WERI-Rb-1 (cell line): ENCODE measurements at regions not wholly inside any gene's neighbourhood (a gene's known extent, or its start where the extent isn't known, plus 50 kb on each side); places are given as distances from the start of the nearest gene placed in this dataset.

ENCODE experiments used
- DNase-seq: peaks from one replicate; pipeline ENCODE4 v3.0.0-alpha.2; 2020
- H3K27ac ChIP-seq: fragments of 250-450 bp; sonication (Bioruptor Pico); 2 replicates; pipeline ENCODE4 v1.5.1; 2020; ENCODE audit warnings: mild to moderate bottlenecking, moderate library complexity
- H3K27me3 ChIP-seq: fragments of 250-450 bp; sonication (Bioruptor Pico); 2 replicates; pipeline ENCODE4 v1.5.1; 2021; ENCODE audit warnings: mild to moderate bottlenecking, low read depth, moderate library complexity; ENCODE audit not compliant: insufficient read depth, severe bottlenecking
- H3K36me3 ChIP-seq: fragments of 250-450 bp; sonication (Bioruptor Pico); 2 replicates; pipeline ENCODE4 v1.5.1; 2020; ENCODE audit warnings: mild to moderate bottlenecking, moderate library complexity
- H3K4me3 ChIP-seq: 2 replicates; pipeline ENCODE4 v1.5.1; 2011; ENCODE audit warnings: low read depth, mild to moderate bottlenecking, control low read depth, low read length
- H3K9me3 ChIP-seq: fragments of 250-450 bp; sonication (Bioruptor Pico); 2 replicates; pipeline ENCODE4 v1.5.1; 2021; ENCODE audit warnings: mild to moderate bottlenecking, moderate library complexity; ENCODE audit not compliant: severe bottlenecking
- TF ChIP-seq, protein P1 (sequence below): IDR thresholded peaks from 2 replicates; pipeline ENCODE4 v1.5.1; 2011; ENCODE audit warnings: low read depth, mild to moderate bottlenecking, control low read depth, inconsistent platforms, low read length

- TF ChIP-seq, protein P1, sequence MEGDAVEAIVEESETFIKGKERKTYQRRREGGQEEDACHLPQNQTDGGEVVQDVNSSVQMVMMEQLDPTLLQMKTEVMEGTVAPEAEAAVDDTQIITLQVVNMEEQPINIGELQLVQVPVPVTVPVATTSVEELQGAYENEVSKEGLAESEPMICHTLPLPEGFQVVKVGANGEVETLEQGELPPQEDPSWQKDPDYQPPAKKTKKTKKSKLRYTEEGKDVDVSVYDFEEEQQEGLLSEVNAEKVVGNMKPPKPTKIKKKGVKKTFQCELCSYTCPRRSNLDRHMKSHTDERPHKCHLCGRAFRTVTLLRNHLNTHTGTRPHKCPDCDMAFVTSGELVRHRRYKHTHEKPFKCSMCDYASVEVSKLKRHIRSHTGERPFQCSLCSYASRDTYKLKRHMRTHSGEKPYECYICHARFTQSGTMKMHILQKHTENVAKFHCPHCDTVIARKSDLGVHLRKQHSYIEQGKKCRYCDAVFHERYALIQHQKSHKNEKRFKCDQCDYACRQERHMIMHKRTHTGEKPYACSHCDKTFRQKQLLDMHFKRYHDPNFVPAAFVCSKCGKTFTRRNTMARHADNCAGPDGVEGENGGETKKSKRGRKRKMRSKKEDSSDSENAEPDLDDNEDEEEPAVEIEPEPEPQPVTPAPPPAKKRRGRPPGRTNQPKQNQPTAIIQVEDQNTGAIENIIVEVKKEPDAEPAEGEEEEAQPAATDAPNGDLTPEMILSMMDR, result no peak
- Histone ChIP-seq H3K4me3 (no peak overlapping the region), H3K36me3 (no peaks in the 10 kb centered on the region), H3K27ac (no peak overlapping the region), H3K9me3 (no peaks in the 10 kb centered on the region), H3K27me3 (no peaks in the 10 kb centered on the region)
- no peak for DNase-seq
Measured at GRCh38 chr13:89755729-89756492, 1591.6 kb upstream of the MIR17HG start.

DNA sequence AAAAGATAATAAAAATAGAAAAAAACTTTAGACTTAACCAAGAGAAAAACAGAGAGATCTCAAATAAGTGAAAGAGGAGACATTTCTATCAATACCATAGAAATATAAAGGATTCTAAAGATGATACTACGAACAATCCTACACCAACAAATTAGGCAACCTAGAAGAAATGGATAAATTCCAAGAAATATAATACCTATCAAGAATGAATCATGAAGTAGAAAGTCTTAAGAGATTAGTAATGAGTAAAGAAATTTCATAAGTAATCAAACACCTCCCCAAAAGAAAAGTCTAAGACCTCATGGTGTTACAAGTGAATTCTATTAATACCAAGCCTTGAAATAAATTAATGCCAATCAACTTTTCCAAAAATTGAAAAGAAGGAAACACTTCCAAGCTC is 1584.5 kb upstream of the MIR17HG start:
- Histone ChIP-seq H3K36me3 (no peaks in the 10 kb centered on the region), H3K4me3 (no peak overlapping the region), H3K9me3 (no peaks in the 10 kb centered on the region), H3K27ac (no peak overlapping the region), H3K27me3 (no peaks in the 10 kb centered on the region)
- TF ChIP-seq, protein P1, result no peak
- no peak for DNase-seq

- Histone ChIP-seq H3K36me3 (no peaks in the 10 kb centered on the region), H3K27ac (no peak overlapping the region), H3K27me3 (no peaks in the 10 kb centered on the region), H3K9me3 (no peaks in the 10 kb centered on the region), H3K4me3 (no peak overlapping the region)
- TF ChIP-seq, protein P1, result no peak
- DNase-seq, result no peak
Measured at GRCh38 chr13:89783221-89783755, 1564.2 kb upstream of the MIR17HG start.

DNA sequence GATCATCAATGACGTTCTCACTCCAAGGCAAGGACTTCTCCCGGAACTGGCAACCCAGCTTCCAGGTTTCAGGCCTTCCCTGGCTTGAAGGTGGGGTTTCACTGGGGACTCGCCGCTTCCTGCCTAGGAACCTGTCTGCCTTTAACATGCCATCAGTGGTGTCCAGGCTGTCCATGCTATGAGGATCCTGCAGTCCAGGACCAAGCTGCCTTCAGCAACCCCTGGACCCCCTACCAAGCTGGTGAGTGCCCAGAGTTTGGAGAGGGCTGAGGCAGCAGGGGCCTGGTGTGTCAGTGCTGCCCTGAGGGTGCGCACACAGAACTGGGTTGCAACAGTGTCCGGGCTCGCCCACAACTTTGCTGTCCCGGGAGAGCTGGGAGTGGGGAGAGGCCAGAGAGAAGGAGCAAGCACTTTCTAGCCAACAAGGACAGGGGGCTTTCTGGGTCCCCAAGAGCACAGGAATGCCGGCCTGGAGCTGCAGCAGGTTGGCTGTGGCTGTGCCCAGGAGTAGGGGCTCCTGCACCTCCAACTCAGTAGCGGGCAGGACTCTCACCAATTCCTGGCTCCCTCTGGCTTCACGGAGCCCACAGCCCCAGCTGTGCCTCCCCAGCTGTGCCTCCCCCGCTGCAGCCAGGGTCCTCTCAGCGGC is 1563.2 kb upstream of the MIR17HG start:
- Histone ChIP-seq H3K27ac (no peak overlapping the region), H3K27me3 (no peaks in the 10 kb centered on the region), H3K9me3 (no peaks in the 10 kb centered on the region), H3K4me3 (no peak overlapping the region), H3K36me3 (no peaks in the 10 kb centered on the region)
- no peak for DNase-seq
- TF ChIP-seq, protein P1, result no peak

- Histone ChIP-seq H3K9me3 (no peaks in the 10 kb centered on the region), H3K4me3 (no peak overlapping the region), H3K27ac (no peak overlapping the region), H3K36me3 (no peaks in the 10 kb centered on the region), H3K27me3 (no peaks in the 10 kb centered on the region)
- no peak for DNase-seq
- TF ChIP-seq, protein P1, result no peak
Measured at GRCh38 chr13:89786531-89786930, 1561.0 kb upstream of the MIR17HG start.
